Suprapubic skin (tissue), 4 donors: ENCODE measurements at regions not wholly inside any gene's neighbourhood (a gene's known extent, or its start where the extent isn't known, plus 50 kb on each side); places are given as distances from the start of the nearest gene placed in this dataset.
"Not testable (repeated sequence)": the region's sequence is repeated elsewhere in the genome, so short reads cannot be mapped to it uniquely, and the experiment has no call there.

Experiments
- DNase-seq, 2 donors: peaks; one replicate each; pipeline ENCODE4 v3.0.0-alpha.2; 2019; ENCODE audit warnings: low spot score in 2 of 2
- H3K27ac ChIP-seq: fragments of 200-600 bp; sonication (generic); one replicate; pipeline ENCODE4 v1.5.1; 2019
- H3K27me3 ChIP-seq: fragments of 200-600 bp; sonication (generic); one replicate; pipeline ENCODE4 v1.5.1; 2019
- H3K36me3 ChIP-seq: fragments of 200-600 bp; sonication (generic); one replicate; pipeline ENCODE4 v1.5.1; 2019
- H3K4me1 ChIP-seq: fragments of 200-600 bp; sonication (generic); one replicate; pipeline ENCODE4 v1.5.1; 2019
- H3K4me3 ChIP-seq: fragments of 200-600 bp; sonication (generic); one replicate; pipeline ENCODE4 v1.5.1; 2019; ENCODE audit warnings: mild to moderate bottlenecking
- H3K9me3 ChIP-seq: fragments of 200-600 bp; sonication (generic); one replicate; pipeline ENCODE4 v1.5.1; 2019
- EP300 ChIP-seq: sonication (generic); formaldehyde crosslinking; IDR thresholded peaks from one replicate; pipeline ENCODE4 v1.6.1; 2017; ENCODE audit warnings: antibody characterized with exemption
- POLR2A ChIP-seq, 2 donors: fragments of 450-650 bp; IDR thresholded peaks; one replicate each; pipeline ENCODE4 v1.6.1; 2017; ENCODE audit warnings: antibody characterized with exemption in 2 of 2, mild to moderate bottlenecking in 2 of 2, moderate library complexity in 2 of 2
- POLR2AphosphoS5 ChIP-seq, 3 donors: sonication (generic); formaldehyde crosslinking; IDR thresholded peaks; one replicate each; pipeline ENCODE4 v1.6.1; 2017; ENCODE audit warnings: antibody characterized with exemption in 3 of 3
- WGBS: methylation state at CpG from one replicate; pipeline ENCODE4 v1.1.5; 2018; 5-methylcytosine and 5-hydroxymethylcytosine counted together
- TF ChIP-seq, protein P1 (sequence below), 2 donors: fragments of 200-600 bp in 1 of 2; fragments of 450-650 bp in 1 of 2; sonication (generic) in 1 of 2; IDR thresholded peaks; one replicate each; pipeline ENCODE4 v1.5.1; 2016 to 2019; ENCODE audit warnings: antibody characterized with exemption in 2 of 2, mild to moderate bottlenecking in 1 of 2, moderate library complexity in 1 of 2

DNA sequence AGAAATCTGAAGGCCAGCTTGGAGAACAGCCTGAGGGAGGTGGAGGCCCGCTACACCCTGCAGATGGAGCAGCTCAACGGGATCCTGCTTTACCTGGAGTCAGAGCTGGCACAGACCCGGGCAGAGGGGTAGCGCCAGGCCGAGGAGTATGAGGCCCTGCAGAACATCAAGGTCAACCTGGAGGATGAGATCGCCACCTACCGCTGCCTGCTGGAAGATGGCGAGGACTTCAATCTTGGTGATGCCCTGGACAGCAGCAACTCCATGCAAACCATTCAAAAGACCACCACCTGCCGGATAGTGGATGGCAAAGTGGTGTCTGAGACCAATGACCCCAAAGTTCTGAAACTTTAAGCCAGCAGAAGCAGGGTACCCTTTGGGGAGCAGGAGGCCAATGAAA lies 318.4 kb downstream of the ZFHX3 start:
- H3K27me3 ChIP-seq, H3K4me1 ChIP-seq, H3K4me3 ChIP-seq, H3K27ac ChIP-seq, H3K9me3 ChIP-seq, DNase-seq, H3K36me3 ChIP-seq: not testable (repeated sequence)
- WGBS, result 98% methylated on average over 4 of the region's 9 CpGs

DNA sequence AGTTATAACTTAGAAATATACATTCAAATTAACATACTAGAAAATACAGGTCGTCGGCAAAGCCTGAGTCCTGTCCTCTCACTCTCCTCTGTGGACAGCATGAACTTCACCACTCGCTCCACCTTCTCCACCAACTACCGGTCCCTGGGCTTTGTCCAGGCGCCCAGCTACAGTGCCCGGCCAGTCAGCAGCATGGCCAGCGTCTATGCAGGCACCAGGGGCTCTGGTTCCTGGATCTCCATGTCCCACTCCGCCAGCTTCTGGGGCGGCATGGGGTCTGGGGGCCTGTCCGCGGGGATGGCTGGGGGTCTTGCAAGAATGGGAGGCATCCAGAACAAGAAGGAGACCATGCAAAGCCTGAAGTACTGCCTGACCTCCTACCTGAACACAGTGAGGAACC lies 319.4 kb downstream of the ZFHX3 start:
- no peak overlapping the region for H3K27ac ChIP-seq
- no peaks in the 10 kb centered on the region for H3K36me3 ChIP-seq
- 95% methylated on average over 11 of the region's 11 CpGs for WGBS
- no peak overlapping the region for H3K4me3 ChIP-seq
- no peaks in the 10 kb centered on the region for H3K4me1 ChIP-seq
- no peaks in the 10 kb centered on the region for H3K27me3 ChIP-seq
- DNase-seq, result no peak
- no peak for TF ChIP-seq POLR2AphosphoS5 (IDR thresholded peaks at IDR 0.05)
- no peak for TF ChIP-seq EP300
- no peak for TF ChIP-seq POLR2A (IDR thresholded peaks at IDR 0.05)
- no peaks in the 10 kb centered on the region for H3K9me3 ChIP-seq

DNA sequence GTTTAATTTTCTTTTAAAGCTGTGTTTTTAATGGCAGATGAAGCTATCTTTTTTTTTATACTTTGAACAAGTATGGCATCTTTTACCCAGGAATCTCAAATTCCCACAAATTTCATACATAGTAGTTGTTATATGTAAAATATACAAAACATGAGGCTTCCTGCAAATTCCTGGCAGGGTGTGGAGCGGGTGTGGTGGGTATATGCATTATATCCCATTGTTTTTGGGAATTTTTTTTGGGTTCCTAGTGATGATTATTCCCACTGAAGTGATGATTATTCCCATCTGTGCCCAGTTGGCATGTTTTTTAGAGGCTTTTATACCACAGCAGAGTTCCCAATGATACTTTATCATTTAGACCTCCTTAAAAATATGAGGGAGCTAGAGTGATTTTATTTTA lies 320.4 kb downstream of the ZFHX3 start:
- no peaks in the 10 kb centered on the region for H3K27me3 ChIP-seq
- H3K36me3 ChIP-seq, result no peaks in the 10 kb centered on the region
- no peak for DNase-seq
- no peaks in the 10 kb centered on the region for H3K9me3 ChIP-seq
- no peak overlapping the region for H3K4me3 ChIP-seq
- TF ChIP-seq EP300, result no peak
- TF ChIP-seq, protein P1, sequence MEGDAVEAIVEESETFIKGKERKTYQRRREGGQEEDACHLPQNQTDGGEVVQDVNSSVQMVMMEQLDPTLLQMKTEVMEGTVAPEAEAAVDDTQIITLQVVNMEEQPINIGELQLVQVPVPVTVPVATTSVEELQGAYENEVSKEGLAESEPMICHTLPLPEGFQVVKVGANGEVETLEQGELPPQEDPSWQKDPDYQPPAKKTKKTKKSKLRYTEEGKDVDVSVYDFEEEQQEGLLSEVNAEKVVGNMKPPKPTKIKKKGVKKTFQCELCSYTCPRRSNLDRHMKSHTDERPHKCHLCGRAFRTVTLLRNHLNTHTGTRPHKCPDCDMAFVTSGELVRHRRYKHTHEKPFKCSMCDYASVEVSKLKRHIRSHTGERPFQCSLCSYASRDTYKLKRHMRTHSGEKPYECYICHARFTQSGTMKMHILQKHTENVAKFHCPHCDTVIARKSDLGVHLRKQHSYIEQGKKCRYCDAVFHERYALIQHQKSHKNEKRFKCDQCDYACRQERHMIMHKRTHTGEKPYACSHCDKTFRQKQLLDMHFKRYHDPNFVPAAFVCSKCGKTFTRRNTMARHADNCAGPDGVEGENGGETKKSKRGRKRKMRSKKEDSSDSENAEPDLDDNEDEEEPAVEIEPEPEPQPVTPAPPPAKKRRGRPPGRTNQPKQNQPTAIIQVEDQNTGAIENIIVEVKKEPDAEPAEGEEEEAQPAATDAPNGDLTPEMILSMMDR (IDR thresholded peaks at IDR 0.05), result no peak
- no peak for TF ChIP-seq POLR2A (IDR thresholded peaks at IDR 0.05)
- TF ChIP-seq POLR2AphosphoS5 (IDR thresholded peaks at IDR 0.05), result no peak
- H3K4me1 ChIP-seq, result no peaks in the 10 kb centered on the region
- no peak overlapping the region for H3K27ac ChIP-seq
- WGBS, result 81% methylated on average over 1 of the region's 1 CpG

DNA sequence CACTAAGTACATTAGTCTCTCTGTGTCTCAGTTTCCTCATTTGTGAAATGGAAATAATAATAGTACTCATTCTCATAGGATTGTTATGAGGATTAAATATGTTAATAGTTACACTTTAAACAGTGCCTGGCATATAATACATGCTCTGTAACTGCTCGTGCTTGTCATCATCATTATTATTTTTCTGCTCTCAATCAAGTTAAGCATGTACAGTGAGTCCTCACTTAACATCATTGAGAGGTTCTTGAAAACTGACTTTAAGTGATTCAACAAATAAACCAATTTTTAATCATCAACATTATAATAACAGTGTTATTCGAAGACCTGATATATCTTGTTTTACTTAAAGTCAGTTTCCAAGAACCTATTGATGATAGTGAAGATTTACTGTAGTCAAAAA lies 322.3 kb downstream of the ZFHX3 start:
- Histone ChIP-seq H3K4me1 (no peaks in the 10 kb centered on the region), H3K36me3 (no peaks in the 10 kb centered on the region), H3K9me3 (no peaks in the 10 kb centered on the region), H3K4me3 (no peak overlapping the region), H3K27me3 (no peaks in the 10 kb centered on the region), H3K27ac (no peak overlapping the region)
- WGBS, result 88% methylated on average over 2 of the region's 2 CpGs
- no peak for DNase-seq
- no peak for TF ChIP-seq POLR2AphosphoS5 (IDR thresholded peaks at IDR 0.05)
- TF ChIP-seq POLR2A (IDR thresholded peaks at IDR 0.05), result no peak

DNA sequence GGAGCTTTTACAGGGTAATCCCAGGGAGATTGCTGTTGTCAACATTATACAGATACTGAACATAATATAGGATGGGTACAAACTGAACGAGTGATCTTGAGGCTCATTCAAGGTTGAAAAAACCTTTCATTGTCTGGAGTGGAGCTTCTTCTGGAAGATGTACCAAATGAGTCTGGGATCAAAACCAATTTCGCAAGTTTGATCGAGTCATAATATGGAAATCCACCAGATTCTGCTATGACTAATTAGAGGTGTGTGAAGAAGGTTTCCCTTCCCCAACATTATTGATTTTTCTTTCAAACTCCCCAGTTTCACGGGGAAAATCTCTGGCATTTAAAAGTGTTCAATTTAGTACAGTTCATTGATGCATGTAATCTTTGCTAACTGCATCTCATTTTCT lies 324.1 kb downstream of the ZFHX3 start:
- H3K9me3 ChIP-seq, result no peaks in the 10 kb centered on the region
- 44% methylated on average over 4 of the region's 4 CpGs for WGBS
- TF ChIP-seq POLR2AphosphoS5 (IDR thresholded peaks at IDR 0.05) (no peak), EP300 (no peak)
- H3K4me1 ChIP-seq, result no peaks in the 10 kb centered on the region
- H3K27me3 ChIP-seq, result no peaks in the 10 kb centered on the region
- no peak overlapping the region for H3K4me3 ChIP-seq
- no peaks in the 10 kb centered on the region for H3K36me3 ChIP-seq
- H3K27ac ChIP-seq, result no peak overlapping the region
- DNase-seq, result no peak

DNA sequence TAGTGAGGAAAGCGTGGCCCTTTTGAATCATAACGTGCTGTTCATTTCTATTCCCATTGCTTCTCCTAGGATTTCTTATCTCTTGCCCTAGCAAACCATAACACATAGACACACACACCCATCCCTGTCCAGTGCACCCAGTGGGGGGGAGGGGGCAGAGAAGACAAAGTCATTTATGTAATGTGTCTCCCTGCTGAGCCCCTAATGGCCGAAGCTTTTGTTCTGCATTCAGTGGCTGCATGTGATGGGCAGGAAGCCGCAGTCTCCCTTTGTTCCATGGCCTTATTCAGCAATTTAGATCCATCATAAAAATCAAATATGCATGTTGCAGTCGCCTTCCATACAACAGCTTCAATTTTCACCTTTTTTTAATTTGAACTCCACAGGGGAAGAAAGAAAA lies 325.4 kb downstream of the ZFHX3 start:
- Histone ChIP-seq H3K4me1 (no peaks in the 10 kb centered on the region), H3K27ac (no peak overlapping the region), H3K4me3 (no peak overlapping the region), H3K36me3 (no peaks in the 10 kb centered on the region), H3K27me3 (no peaks in the 10 kb centered on the region), H3K9me3 (no peaks in the 10 kb centered on the region)
- DNase-seq, result no peak
- TF ChIP-seq POLR2AphosphoS5 (IDR thresholded peaks at IDR 0.05), result no peak
- TF ChIP-seq POLR2A (IDR thresholded peaks at IDR 0.05), result no peak
- TF ChIP-seq EP300, result no peak
- TF ChIP-seq, protein P1 (IDR thresholded peaks at IDR 0.05), result no peak
- WGBS, result 79% methylated on average over 5 of the region's 5 CpGs

DNA sequence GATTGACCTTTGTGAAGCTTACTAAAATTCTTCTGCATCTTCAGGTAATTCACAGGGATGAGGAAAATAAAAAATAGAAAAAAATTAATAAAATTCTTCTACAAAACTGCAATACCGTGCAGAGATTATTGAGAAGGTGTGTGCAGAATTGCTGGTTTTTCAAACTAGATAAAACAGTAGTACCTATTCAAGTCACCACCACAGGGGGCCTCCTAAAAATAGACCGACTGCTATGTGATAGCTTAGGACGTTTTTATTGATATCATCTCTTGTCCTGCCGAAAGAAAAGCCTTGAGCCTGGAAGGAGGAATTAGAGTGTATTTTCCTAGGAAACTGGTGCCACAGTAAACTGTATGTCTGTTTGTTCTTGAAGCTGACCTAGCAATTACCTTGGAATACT lies 325.9 kb downstream of the ZFHX3 start:
- Histone ChIP-seq H3K4me3 (no peak overlapping the region), H3K36me3 (no peaks in the 10 kb centered on the region), H3K9me3 (no peaks in the 10 kb centered on the region), H3K27ac (no peak overlapping the region), H3K27me3 (no peaks in the 10 kb centered on the region), H3K4me1 (no peaks in the 10 kb centered on the region)
- WGBS, result 75% methylated on average over 4 of the region's 4 CpGs
- DNase-seq, result no peak
- TF ChIP-seq, protein P1 (IDR thresholded peaks at IDR 0.05), result no peak
- no peak for TF ChIP-seq POLR2A (IDR thresholded peaks at IDR 0.05)
- TF ChIP-seq EP300, result no peak
- no peak for TF ChIP-seq POLR2AphosphoS5 (IDR thresholded peaks at IDR 0.05)
